OCI-LY3 (cell line): ENCODE measurements at regions not wholly inside any gene's neighbourhood (a gene's known extent, or its start where the extent isn't known, plus 50 kb on each side); places are given as distances from the start of the nearest gene placed in this dataset.

Experiments used
- H2AFZ ChIP-seq: fragments of 200-600, 300-600 bp; shearing (Covaris generic); 2 replicates; pipeline ENCODE4 v1.6.0; 2014; ENCODE audit warnings: antibody characterized with exemption, low read depth, low read length
- H3K27ac ChIP-seq: fragments of 200-600, 300-600 bp; sonication (generic); 2 replicates; pipeline ENCODE4 v1.5.1; 2014; ENCODE audit warnings: mild to moderate bottlenecking, low read length, moderate library complexity, mixed read lengths
- H3K27me3 ChIP-seq: fragments of 200-600, 300-600 bp; sonication (generic); 2 replicates; pipeline ENCODE4 v1.6.1; 2014; ENCODE audit warnings: low read depth, low read length, mixed read lengths
- H3K36me3 ChIP-seq: fragments of 200-600, 300-600 bp; sonication (generic); replicated peaks from 2 replicates; pipeline ENCODE3; 2014; ENCODE audit warnings: low read depth, low read length, mixed read lengths
- H3K4me1 ChIP-seq: fragments of 300-600, 200-600 bp; sonication (generic); 2 replicates; pipeline ENCODE4 v1.6.1; 2014; ENCODE audit warnings: low read length, mixed read lengths
- H3K4me2 ChIP-seq: fragments of 200-600, 300-600 bp; sonication (generic); 2 replicates; pipeline ENCODE4 v1.6.1; 2014; ENCODE audit warnings: low read length, mixed read lengths
- H3K4me3 ChIP-seq: fragments of 300-600, 200-600 bp; sonication (generic); 2 replicates; pipeline ENCODE4 v1.5.1; 2014; ENCODE audit warnings: antibody characterized with exemption, mild to moderate bottlenecking, low read length, moderate library complexity
- H3K79me2 ChIP-seq: fragments of 300-600, 200-600 bp; shearing (Covaris generic); 2 replicates; pipeline ENCODE4 v1.6.1; 2014; ENCODE audit warnings: mild to moderate bottlenecking, low read length, mixed read lengths
- H3K9ac ChIP-seq: fragments of 300-600, 200-600 bp; shearing (Covaris generic); 2 replicates; pipeline ENCODE4 v1.6.0; 2014; ENCODE audit warnings: mild to moderate bottlenecking, low read length, moderate library complexity
- H3K9me3 ChIP-seq: fragments of 200-600, 300-600 bp; shearing (Covaris generic); 2 replicates; pipeline ENCODE4 v1.6.1; 2014; ENCODE audit warnings: low read length, mixed read lengths; ENCODE audit not compliant: insufficient read depth
- H4K20me1 ChIP-seq: fragments of 200-600, 300-600 bp; sonication (generic); 2 replicates; pipeline ENCODE4 v1.6.1; 2016; ENCODE audit warnings: low read length, mixed read lengths; ENCODE audit not compliant: insufficient read depth
- CTCF ChIP-seq: fragments of 200-600, 300-600 bp; sonication (generic); IDR thresholded peaks from 2 replicates; pipeline ENCODE4 v1.5.1; 2014; ENCODE audit warnings: antibody characterized with exemption, low read length, low read depth
- EZH2phosphoT487 ChIP-seq: fragments of 200-600 bp; shearing (Covaris generic); IDR thresholded peaks from 2 replicates; pipeline ENCODE4 v1.6.1; 2018; ENCODE audit warnings: antibody characterized with exemption, mixed run types, low read depth

DNA sequence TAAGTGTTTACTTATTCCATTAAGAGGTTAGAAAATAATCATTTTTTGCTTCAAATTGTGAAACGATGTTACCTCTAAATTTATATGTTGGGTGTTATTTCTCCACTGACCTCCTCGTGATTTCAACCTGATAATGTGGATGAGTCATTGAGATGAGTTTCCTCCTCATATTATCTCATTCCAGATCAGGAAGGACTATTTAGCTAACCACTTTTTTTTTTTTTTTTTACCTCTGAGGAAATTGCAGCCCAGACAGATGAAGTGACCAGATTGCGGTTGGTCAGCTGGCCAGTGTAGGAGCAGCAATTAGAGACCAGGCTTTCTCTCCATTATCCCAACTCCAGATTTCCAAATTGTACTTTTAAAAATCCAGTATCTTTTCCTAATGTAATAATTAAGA lies 248.7 kb downstream of the FZD1 start:
- no peaks in the 10 kb centered on the region for H3K4me1 ChIP-seq

DNA sequence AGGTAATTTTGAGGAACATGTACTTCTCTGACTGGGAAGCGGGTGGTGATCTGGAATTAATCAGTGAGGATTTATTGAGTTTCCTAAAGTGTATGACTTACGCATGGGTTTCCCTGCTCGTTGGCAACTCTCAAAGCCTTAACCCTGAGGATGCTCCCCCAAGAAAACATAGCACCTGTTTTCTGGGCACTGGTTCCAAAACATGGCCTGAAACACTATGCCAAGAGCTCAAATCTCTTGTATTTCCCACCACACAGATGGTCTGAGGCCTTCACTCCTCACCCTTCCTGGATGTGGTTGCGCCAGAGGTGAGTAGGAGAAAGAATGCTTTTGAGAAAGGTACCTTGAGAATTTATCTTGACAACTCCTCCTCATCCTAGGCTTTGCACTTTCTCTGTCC lies 250.4 kb downstream of the FZD1 start:
- Histone ChIP-seq H3K36me3 (no peaks in the 10 kb centered on the region), H3K27ac (no peak overlapping the region), H3K27me3 (no peaks in the 10 kb centered on the region), H3K4me3 (no peak overlapping the region), H3K9ac (no peak overlapping the region), H2AFZ (no peak overlapping the region), H4K20me1 (no peaks in the 10 kb centered on the region), H3K79me2 (no peaks in the 10 kb centered on the region), H3K4me2 (no peak overlapping the region), H3K9me3 (no peaks in the 10 kb centered on the region), H3K4me1 (no peaks in the 10 kb centered on the region)
- TF ChIP-seq CTCF, result no peak
- no peak for TF ChIP-seq EZH2phosphoT487

More for the DNA sequence above, 248.7 kb downstream of the FZD1 start:
- Histone ChIP-seq H3K79me2 (no peaks in the 10 kb centered on the region), H3K9me3 (no peaks in the 10 kb centered on the region), H3K4me3 (no peak overlapping the region), H3K9ac (no peak overlapping the region), H3K36me3 (no peaks in the 10 kb centered on the region), H4K20me1 (no peaks in the 10 kb centered on the region), H3K27me3 (no peaks in the 10 kb centered on the region), H3K27ac (no peak overlapping the region), H2AFZ (no peak overlapping the region), H3K4me2 (no peak overlapping the region)
- TF ChIP-seq EZH2phosphoT487, result no peak
- no peak for TF ChIP-seq CTCF

DNA sequence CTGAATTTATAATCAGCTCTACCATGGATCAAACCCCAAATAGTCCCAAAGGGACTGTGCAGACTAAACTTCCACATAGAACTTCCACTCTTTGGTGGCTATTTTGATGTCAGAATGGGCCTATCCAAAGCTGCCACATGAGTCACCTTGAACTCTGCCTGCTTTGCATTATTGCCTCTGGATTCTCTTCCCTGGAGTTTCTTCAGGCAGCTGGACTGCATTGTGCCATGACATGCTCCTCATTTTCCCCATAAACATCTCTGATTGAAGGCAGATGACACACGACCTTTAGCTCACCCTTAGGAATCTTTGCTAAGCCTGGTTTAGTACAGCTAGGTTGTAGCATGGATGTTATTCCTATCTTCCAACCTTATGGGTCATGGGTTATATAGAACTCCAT lies 251.7 kb downstream of the FZD1 start:
- TF ChIP-seq CTCF, result no peak
- no peak for TF ChIP-seq EZH2phosphoT487
- Histone ChIP-seq H3K4me2 (no peak overlapping the region), H3K9me3 (no peaks in the 10 kb centered on the region), H3K4me3 (no peak overlapping the region), H3K9ac (no peak overlapping the region), H4K20me1 (no peaks in the 10 kb centered on the region), H3K27me3 (no peaks in the 10 kb centered on the region), H2AFZ (no peak overlapping the region), H3K79me2 (no peaks in the 10 kb centered on the region), H3K27ac (no peak overlapping the region), H3K4me1 (no peaks in the 10 kb centered on the region), H3K36me3 (no peaks in the 10 kb centered on the region)

GRCh38 chr7:91517201-91517785 lies 253.1 kb downstream of the FZD1 start:
- no peak overlapping the region for H3K9ac ChIP-seq
- no peak overlapping the region for H3K4me3 ChIP-seq
- no peak overlapping the region for H2AFZ ChIP-seq
- no peaks in the 10 kb centered on the region for H3K9me3 ChIP-seq
- no peak overlapping the region for H3K4me2 ChIP-seq
- H4K20me1 ChIP-seq, result no peaks in the 10 kb centered on the region
- no peaks in the 10 kb centered on the region for H3K79me2 ChIP-seq
- no peaks in the 10 kb centered on the region for H3K36me3 ChIP-seq
- H3K27ac ChIP-seq, result no peak overlapping the region
- TF ChIP-seq EZH2phosphoT487, result no peak
- TF ChIP-seq CTCF, result no peak
- H3K27me3 ChIP-seq, result no peaks in the 10 kb centered on the region
- no peaks in the 10 kb centered on the region for H3K4me1 ChIP-seq
